ENCODE measurements at regions not wholly inside any gene's neighbourhood (a gene's known extent, or its start where the extent isn't known, plus 50 kb on each side); places are given as distances from the start of the nearest gene placed in this dataset.

DNA sequence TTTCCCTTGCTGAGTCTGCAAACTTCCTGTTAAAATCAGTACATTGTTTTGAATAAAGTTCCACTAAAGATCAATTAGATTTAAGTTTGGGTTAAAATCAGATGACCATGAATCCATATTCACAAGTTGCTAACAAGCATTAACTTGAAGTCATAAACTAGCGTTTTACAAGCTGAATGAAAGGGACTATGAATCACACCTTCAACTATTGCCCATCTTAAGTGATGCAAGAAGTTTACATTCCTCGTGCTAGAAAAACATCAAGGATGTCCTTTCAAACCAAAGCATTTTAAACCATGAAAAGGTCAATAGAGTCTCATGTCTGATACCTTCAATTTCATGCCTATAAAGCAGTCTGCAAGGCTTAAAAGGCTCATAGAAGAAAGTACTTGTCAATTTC lies 257.2 kb upstream of the SYT4 start:
- TF ChIP-seq, protein P1, sequence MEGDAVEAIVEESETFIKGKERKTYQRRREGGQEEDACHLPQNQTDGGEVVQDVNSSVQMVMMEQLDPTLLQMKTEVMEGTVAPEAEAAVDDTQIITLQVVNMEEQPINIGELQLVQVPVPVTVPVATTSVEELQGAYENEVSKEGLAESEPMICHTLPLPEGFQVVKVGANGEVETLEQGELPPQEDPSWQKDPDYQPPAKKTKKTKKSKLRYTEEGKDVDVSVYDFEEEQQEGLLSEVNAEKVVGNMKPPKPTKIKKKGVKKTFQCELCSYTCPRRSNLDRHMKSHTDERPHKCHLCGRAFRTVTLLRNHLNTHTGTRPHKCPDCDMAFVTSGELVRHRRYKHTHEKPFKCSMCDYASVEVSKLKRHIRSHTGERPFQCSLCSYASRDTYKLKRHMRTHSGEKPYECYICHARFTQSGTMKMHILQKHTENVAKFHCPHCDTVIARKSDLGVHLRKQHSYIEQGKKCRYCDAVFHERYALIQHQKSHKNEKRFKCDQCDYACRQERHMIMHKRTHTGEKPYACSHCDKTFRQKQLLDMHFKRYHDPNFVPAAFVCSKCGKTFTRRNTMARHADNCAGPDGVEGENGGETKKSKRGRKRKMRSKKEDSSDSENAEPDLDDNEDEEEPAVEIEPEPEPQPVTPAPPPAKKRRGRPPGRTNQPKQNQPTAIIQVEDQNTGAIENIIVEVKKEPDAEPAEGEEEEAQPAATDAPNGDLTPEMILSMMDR (IDR thresholded peaks at IDR 0.05; ENCODE audit: borderline replicate concordance, control extremely low read depth, extremely low read depth, insufficient read depth, missing control alignments) = no peak
- DNase-seq (ENCODE audit: low spot score) = no peak
- in situ Hi-C loops (cut with MboI; ENCODE audit: low sequenced_read_pairs, unreplicated experiment) = no loop called here

DNA sequence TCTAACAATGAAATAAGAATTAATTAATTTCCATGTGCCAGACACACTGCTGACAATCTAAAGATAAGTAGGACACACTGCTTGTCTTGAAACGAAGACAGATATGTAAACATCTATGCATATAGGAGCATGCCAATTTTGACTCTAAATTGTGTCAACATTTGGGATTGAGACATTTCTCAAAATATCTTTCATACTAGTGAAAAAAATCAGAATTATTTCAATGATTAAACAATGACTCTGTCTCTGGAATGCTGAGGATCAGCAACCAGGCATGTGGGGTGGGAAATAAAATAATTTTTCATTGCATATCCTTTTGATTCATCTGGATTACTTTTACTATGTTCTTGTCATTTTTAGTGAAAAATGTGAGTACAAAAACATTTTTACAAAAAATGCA lies 262.6 kb upstream of the SYT4 start:
- no peak for DNase-seq (ENCODE audit: low spot score)
- in situ Hi-C loops (cut with MboI; ENCODE audit: low sequenced_read_pairs, unreplicated experiment) = no loop called here
- TF ChIP-seq, protein P1 (IDR thresholded peaks at IDR 0.05; ENCODE audit: borderline replicate concordance, control extremely low read depth, extremely low read depth, insufficient read depth, missing control alignments) = no peak

DNA sequence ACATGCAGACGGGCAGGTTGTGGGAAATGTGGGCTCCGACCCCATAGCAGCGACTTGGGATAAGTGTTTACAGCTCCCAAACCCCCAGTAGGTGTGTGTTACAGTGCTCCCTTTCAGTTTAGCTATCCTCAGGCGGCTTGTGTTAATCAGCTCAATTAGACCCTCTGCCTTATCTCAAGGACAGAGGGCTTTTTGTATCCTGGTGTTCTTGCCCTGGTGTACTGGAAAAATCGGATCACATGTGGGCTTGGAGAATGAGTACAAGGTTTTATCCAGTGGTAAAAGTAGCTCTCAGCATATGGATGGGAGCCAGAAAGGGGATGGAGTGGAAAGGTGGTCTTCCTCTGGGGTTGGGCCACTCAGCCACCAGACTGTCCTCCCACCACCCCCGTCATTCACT lies 264.7 kb upstream of the SYT4 start:
- no peak for DNase-seq (ENCODE audit: low spot score)
- in situ Hi-C loops (cut with MboI; ENCODE audit: low sequenced_read_pairs, unreplicated experiment) = no loop called here
- TF ChIP-seq, protein P1 (IDR thresholded peaks at IDR 0.05; ENCODE audit: borderline replicate concordance, control extremely low read depth, extremely low read depth, insufficient read depth, missing control alignments) = no peak

DNA sequence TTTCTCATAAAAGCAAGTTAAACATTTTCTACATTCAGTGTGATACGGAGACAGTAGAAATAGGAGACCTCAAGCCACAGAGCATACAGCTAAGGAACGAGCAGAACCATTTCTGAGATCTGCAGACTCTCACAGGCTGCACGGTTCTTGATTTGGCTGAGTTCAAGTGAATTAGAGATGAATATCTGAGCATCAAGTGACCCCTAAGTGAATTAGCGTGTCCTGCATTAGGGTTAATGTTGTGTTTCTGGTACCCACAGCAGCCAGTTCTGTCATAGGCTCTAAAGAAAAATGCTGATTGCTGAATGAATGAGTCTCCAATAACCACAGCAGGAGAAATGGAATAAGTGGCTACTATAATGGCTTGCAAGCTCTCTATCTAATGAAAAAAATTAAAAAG lies 265.9 kb upstream of the SYT4 start:
- in situ Hi-C loops (cut with MboI; ENCODE audit: low sequenced_read_pairs, unreplicated experiment) = no loop called here
- no peak for DNase-seq (ENCODE audit: low spot score)
- TF ChIP-seq, protein P1 (IDR thresholded peaks at IDR 0.05; ENCODE audit: borderline replicate concordance, control extremely low read depth, extremely low read depth, insufficient read depth, missing control alignments) = no peak

DNA sequence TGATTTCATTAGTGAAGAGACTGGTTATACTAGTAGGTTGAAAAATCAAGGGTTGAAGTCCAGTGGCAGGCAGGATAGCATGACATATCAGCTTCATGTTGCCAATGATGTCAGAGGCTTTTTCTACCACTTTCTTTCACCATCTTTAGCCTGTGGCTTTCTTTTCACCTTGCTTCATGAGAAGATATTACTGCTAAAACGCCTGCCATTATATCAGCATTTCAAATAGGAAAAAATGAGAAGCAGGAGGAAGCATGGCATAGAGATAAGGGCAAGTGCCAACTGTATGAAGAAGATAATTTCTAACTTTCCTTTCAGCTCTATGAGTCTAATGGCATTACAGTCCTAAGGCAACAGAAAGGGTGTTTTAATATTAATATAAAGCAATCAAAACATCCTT lies 270.2 kb upstream of the SYT4 start:
- TF ChIP-seq, protein P1 (IDR thresholded peaks at IDR 0.05; ENCODE audit: borderline replicate concordance, control extremely low read depth, extremely low read depth, insufficient read depth, missing control alignments) = no peak
- no peak for DNase-seq (ENCODE audit: low spot score)
- in situ Hi-C loops (cut with MboI; ENCODE audit: low sequenced_read_pairs, unreplicated experiment) = no loop called here

DNA sequence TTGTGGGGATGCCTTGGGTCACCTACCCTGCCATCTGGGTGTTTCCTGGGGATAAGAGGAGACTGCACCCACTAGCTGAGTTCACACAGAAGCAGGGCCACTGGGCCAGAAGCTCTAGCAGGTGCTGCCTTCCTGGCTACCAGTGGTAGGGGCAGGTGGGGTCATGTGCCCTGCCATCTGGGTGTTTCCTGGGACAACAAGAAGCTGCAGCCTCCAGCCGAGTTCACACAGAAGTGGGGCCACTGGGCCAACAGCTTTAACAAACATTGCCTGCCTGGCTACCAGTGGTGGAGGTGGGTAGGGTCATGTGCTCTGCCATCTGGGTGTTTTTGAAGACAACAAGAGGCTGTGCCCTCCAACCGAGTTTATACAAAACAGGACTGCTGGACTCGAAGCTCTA lies 282.2 kb upstream of the SYT4 start:
- in situ Hi-C loops (cut with MboI; ENCODE audit: low sequenced_read_pairs, unreplicated experiment) = no loop called here
- TF ChIP-seq, protein P1 (IDR thresholded peaks at IDR 0.05; ENCODE audit: borderline replicate concordance, control extremely low read depth, extremely low read depth, insufficient read depth, missing control alignments) = no peak

DNA sequence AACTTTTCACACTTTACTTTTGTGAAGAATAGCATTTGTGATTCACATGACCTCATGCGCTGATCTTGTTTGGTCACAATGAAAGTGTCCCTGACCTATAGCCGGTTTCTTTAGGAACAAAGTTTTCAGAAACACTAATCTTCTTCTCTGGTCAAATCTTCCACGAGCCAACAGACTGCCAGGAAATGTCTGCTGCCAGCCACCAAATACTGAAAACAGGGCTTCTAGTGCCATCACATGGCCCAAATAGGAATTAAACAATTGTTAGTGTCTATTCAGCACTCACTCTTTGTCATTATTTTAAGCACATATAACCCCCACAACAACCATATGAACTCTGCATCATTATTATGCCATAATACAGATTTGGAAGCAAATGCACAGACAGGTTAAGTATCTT lies 286.5 kb upstream of the SYT4 start:
- TF ChIP-seq, protein P1 (IDR thresholded peaks at IDR 0.05; ENCODE audit: borderline replicate concordance, control extremely low read depth, extremely low read depth, insufficient read depth, missing control alignments) = no peak
- DNase-seq (ENCODE audit: low spot score) = no peak
- in situ Hi-C loops (cut with MboI; ENCODE audit: low sequenced_read_pairs, unreplicated experiment) = no loop called here

More for the DNA sequence above, 282.2 kb upstream of the SYT4 start:
- no peak for DNase-seq (ENCODE audit: low spot score)
